HG03378 (cell line): ENCODE measurements at regions not wholly inside any gene's neighbourhood (a gene's known extent, or its start where the extent isn't known, plus 50 kb on each side); places are given as distances from the start of the nearest gene placed in this dataset.
"Not testable (repeated sequence)": the region's sequence is repeated elsewhere in the genome, so short reads cannot be mapped to it uniquely, and the experiment has no call there.

Source experiments
- ATAC-seq: cut with Tn5 transposase; IDR thresholded peaks from one replicate; pipeline ENCODE4 v1.9.1; 2021; ENCODE audit warnings: mild to moderate bottlenecking, moderate library complexity; ENCODE audit not compliant: unreplicated experiment

DNA sequence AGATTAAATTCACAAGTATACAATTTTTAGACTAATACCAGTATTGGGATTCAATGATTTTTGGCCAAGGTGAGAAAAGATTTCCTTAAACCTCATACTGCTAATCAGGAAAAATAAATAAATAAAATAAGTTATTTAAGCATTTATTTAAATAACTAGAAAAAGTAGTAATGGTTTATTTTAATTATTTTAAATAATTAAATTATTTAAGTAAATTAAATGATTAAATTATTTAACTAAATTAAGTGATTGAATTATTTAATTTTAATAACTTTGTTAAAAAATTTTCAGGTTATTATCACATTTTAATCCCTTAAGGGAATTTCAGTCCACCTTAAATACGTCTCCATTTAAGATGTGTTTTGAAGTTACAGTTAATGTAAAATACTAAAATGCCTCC, 1831.5 kb upstream of the MIR17HG start:
- no peak for ATAC-seq

DNA sequence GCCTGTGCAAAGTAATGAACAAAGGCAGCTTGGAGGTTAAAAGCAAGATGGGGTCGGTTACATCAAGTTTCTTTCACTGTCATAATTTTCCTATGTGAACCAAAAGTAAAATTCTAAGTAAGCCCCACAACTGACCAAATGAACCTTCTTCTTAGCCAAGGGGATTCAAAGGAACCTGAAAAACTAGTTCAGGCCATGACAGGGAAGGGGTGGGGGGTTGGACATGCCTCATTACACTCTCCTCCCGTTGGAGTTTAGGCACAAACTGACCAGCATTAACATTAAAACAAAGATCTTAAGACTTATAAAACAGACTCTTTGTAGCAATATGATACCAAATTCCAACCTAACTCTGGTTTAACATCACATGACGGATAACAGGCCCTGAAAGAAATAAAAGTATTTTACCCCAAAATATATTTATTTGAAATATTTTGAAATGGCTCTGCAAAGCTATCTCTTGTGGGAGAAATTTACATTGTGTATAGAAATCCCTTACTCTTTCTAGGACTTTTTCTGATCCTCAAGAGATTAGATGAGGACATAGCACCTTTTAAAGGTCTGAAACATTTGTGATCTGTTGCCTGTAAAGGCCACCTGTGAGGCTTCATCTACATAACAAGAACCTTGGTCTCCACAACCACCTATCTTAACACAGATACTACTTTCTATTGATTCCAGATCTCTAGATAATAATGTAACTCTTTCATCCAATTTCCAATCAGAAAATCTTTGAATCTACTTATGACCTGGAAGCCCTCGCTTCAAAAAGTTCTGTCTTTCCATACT, 1829.0 kb upstream of the MIR17HG start:
- no peak for ATAC-seq

DNA sequence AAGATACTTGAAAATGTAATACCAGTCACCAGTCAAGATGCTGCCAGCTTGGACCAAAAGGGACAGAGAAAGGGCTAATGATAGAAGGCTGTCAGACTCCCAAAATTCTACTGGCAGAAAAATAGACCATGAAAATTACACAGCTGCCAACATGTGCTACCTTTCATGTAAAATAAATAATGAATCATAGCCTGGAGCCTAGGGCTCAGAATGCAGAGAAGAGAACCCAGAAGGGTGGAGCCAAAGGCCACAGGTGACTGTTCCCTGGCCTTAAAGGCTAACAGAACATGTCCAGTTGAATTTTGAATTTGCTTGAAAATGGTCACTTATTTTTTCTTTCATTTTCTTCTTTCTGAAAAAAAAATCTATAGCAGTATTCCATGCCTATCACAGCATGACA, 1827.0 kb upstream of the MIR17HG start:
- no peak for ATAC-seq

DNA sequence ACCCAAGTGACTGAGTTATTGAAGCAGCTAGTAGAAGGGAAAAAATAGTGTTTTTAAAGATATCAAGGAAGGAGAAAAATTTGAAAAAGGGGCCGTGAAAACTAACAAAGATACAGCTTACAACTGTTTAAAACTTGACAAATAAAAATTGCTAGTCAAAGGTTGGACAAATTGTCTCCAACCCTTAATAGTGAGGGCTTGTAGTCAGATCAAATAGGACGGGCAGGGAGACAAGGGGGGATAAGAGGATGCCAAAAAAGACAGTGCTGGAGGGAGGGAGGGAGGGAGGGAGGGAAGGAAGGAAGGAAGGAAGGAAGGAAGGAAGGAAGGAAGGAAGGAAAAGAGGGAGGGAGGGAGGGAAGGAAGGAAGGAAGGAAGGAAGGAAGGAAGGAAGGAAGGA, 1825.8 kb upstream of the MIR17HG start:
- not testable (repeated sequence) for ATAC-seq

DNA sequence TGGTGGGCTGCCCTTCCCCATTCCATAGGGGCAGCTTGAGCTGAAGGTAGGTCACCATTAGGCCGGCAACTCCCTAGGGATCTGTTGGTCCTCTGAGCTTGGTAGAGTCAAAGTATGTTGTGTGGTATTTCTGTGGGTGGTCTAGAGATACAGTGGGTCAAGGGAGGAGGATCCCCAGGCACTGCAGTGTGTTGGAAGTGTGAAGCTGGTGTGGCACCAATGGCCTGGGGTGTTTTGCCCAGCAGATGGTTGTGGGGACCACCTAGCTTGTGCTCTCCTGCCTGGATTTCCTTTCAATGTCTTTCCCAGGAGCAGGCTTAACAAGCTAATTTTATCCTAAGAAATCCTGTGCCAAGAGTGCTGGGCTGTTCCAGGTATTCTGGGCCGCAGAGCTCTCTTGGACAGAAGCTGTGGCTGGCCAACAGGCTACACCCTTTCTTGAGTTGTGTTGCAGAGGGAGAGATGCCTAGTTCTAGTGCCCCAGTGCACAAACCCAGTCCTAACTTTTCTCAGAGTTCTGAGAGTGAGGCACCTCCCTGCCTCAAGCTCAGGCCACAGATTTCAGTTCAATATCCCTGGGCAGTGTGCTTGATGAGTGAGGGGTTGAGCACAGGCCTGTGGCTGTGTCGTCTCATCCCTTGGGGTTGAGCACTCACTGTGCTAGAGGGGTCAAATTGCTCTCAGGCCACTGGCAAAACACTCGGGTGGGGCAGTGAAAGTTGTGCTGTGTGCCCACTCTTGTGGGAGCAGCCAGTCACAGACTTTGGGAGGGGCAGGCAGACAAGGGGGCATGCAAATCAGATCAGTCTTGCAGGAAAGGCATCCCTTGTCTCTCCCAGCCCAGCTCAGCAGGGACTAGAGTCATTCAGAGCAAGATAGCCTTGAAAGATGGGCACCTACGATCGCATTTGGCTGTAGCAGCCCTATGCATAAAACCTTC, 1806.1 kb upstream of the MIR17HG start:
- no peak for ATAC-seq

DNA sequence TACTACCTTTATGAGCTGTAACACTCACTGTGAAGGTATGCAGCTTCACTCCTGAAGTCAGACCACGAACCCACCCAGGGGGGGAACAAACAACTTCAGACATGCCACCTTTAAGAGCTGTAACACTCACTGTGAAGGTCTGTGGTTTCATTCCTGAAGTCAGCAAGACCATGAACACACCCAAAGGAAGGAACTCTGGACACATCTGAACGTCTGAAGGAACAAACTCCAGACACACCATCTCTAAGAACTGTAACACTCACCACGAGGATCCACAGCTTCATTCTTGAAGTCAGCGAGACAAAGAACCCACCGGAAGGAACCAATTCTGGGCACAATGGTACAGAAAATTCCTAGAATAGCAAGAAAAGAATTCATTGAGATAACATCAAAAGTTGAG, 1796.5 kb upstream of the MIR17HG start:
- ATAC-seq, result no peak

DNA sequence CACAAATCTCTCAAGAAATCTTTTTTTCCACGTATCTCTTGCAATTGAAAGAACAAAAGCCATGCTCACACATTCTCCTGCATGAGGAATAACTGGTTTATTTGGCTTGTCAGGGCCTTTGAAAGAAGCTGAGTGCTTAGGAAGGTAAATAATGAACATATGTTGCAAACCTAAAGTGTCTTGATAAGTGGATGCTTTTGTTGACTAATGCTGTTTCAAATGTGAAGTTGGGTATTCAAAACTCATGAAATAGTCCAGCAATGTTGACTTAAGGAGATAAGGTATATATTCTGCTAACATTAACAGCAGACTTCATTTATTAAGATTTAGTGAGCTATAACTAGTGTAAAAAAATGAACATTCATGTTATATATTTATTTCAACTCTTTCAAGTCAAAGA, 1792.7 kb upstream of the MIR17HG start:
- ATAC-seq, result no peak

DNA sequence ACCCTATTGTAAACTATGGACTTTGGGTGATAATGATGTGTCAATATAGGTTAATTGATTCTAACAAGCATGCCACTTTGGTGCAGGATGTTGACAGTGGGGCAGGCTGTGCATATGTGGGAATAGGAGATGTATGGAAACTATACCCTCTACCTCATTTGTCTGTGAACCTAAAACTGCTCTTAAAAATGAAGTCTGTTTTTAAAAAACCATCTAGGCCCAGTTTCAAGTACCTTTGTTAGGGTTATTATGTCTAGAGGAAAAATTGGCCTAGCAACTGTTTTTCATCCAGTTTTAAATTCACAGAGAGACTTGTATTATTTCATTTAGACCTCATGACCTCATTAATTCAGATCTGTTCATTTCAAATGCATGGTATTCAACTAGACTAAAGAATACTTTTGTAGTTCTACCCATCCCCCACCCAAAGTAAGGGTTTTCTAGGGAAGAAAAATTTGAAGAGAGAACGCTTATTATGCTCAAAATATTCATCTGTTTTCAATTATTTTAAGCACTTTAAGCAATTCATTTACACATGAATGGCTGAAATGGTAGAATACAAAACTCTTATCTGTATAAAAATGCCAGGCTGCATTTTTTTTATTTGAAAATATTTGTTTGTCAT, 1781.9 kb upstream of the MIR17HG start:
- no peak for ATAC-seq

DNA sequence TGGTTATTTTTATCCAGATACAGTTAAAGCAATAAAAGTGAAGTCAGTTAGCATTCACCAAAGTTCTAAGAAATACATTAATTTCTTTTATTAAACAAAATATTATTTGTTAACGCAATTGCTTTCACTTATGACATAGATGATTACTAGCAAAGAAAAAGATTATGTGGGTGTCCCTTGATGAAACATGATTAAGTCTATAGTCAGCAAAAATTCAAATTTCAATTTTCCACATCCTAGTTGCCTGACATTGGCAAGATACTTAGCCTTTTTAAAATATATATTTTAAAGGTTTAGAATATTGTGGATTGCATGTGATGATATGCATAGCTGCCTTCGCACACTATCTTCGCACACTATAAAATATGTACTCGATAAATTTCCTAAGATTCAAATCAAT, 1780.5 kb upstream of the MIR17HG start:
- ATAC-seq, result no peak

DNA sequence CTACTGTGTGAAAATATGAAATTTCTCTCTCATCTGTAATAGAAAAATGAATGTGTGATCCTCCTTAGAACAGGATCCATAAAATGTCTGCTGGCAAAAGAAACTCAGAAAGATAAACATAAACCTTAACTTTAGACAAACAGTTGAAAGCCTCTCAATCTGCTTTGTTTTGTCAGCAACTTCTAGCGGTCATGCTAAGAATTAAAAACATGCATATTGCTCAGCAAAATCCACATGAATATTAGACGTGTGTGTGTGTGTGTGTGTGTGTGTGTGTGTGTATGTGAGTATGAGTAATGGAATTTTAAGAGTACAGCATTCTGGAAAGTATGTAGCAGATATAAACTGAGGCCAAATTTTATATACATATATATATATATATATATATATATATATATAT, 1779.2 kb upstream of the MIR17HG start:
- ATAC-seq, result no peak

DNA sequence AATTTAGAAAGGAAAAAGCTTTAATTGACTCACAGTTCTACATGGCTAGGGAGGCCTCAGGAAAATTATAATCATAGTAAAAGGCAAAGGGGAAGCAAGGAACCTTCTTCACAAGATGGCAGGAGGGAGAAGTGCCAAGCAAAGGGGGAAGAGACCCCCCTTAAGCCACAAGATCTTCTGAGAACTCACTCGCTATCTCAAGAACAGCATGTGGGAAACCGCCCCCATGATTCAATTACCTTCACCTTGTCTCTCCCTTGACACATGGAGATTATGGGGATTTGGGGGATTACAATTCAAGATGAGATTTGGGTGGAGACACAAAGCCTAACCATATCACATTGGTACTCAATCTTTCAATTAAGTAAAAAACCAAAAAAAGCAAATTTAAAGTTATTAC, 1778.7 kb upstream of the MIR17HG start:
- ATAC-seq, result no peak

DNA sequence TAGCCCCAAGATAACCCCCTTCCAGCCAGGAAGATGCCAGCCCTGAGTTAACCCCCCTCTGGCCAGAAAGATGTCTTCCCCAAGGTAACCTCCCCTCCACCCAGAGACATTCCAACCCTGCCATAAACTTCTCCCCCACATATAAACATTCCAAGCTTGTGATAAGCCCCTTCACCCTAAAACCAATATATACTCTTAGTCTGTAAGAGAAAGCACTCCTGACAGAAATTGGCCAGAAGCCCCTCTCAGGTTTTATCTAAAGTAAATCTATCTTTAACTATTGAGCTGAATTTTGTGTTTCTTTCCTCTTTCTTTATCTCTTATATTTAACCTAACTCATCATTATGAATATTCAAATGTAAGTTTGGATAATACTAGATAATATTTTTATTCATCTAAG, 1775.8 kb upstream of the MIR17HG start:
- no peak for ATAC-seq

DNA sequence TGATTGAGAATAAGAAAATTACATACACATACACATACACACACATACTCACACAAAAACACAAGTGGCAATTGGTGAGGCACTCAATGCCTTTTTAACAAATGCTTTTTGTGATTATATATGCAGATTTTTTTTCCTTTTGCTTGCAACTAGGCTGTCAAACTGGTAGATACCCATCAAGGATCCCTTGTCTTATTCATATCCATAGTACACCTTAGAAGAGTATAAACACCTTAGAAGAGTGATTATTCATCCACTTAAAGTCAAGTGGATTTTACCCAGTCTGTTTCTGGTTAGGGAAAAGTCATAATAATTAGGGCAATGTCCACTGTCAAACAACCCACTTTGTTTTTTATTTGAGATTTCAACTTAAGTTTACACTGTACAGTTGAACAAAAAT, 1773.4 kb upstream of the MIR17HG start:
- no peak for ATAC-seq

DNA sequence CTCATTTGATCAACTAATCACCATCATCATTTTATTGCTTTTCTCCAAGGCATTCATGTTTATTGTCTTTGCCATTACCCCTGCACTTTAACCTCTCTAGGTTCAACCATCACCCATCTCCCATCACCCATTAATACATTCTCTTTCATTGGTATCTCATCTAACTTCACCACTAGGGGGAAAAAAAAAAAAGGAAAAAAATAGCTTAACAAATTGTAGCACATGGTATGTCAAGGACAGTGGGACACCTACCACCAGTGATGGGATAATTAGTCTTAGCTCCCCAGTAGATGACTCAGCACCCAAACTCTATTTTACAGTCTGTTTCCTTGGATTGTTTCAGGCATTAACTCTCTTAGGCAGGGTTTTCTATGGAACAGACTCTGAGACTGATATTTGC, 1770.2 kb upstream of the MIR17HG start:
- ATAC-seq, result no peak

DNA sequence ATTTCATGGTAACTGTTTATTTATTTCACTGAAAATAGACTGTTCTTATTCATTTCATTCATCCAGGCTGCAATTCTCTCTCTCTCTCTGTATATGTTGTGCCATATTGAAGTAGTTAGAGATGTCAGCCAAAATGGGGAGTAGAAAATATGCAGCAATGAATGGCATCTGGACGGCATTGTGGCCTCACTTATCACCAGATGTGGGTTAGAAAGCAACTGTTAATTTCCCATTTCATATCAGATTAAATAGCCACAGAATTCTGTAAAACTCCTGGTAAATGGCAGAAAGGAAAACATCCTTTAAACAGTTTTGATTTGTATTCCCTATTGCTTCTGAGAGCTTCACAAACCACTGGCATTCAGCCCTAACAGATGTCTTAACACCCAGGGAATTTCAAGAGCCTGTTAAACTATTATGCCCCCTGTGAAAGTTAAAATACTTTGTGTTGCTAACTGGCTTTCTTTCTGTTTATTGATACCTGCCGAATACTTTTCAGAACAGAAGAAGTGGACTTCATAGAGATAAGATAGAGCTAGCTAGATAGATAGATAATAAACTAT, 1763.3 kb upstream of the MIR17HG start:
- ATAC-seq, result no peak

DNA sequence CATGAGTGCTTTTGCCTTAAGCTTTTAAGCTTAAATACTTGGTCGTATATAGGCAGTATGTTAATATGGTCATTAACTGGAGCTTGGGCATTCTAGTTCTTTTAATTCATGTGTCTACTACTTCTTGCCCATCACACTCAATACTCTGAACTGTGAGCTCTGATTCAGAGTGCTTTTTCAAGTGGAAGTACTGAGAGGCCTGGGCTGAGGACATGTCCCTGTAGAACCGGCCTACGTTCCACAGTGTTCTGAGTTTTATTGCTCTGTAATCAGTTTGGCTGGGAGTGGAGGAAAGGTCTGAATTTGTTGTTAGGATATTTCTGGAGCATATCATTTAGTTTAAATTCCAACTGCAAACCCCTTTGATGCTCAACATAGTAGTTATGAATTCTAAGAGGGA, 1744.8 kb upstream of the MIR17HG start:
- no peak for ATAC-seq

DNA sequence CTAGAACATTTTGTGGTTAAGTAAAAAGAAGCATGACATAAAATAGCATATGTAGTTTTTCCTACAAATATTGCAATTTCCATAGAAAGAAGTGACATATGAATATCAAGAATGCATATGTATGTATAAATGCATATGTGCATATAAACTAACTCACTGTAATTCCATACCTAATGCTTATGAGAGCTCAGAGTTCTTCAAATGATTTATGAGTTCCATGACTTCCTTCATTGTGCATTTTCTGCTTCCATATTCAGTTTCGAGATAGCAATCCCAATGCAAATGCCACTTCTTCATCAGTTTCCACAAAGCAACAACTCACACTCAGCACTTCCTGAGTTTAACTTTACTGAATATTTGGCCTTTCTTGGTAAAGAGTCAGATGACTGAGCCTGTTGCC, 1744.3 kb upstream of the MIR17HG start:
- ATAC-seq, result no peak

DNA sequence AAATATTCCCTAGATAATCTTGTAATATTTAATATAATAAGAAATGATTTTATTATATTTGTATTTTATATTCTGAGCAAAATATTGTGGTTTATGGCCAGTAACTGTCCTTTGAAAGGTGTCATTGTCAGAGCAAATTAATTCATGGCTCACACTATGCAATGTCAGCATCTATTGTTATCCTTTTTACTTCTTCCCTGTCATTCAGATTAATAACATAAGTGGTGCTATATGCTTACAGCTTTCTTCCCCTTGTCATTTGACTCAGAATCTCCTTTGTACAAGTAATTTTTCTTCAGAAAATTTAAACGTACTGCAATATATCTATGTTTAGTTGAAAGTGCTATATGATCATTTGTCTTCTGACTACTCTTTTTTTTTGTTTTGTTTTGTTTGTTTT, 1738.2 kb upstream of the MIR17HG start:
- no peak for ATAC-seq

DNA sequence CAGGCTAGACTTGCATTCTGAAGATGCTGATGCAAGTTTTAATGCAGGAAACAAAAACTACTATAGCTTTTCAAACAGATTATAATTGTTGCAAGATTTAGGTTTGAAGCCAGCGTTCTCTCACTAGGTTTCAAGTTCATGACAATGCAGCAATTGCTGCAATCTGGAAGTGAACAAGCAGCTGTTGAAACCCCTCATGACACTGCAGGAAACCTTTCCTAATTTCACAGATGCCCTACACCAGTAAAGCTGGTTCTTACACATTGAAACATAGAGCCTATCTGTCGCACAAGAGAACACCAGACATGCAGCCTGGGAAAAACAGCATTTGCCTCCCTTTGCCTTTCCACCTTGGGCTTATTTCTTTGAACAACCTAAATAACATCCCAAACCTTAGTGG, 1737.2 kb upstream of the MIR17HG start:
- ATAC-seq, result no peak

DNA sequence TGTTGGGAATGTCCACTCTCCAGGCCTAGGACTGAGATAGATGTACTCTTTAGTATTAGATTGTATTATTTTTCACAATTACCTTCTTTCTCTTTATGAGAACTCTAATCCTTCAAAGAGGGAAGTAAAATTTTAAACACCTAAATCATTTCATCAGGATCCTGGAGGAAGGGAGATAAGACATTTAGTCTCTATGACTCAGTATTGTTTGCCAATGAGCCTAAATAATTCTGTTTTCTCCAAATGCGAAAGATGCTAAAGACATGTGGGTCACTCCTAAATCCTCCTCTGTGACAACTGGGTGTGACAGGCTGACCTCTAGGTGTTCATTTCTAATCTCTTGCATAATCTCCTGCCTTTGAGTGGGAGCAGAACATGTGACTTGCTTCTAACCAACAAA, 1736.6 kb upstream of the MIR17HG start:
- no peak for ATAC-seq

DNA sequence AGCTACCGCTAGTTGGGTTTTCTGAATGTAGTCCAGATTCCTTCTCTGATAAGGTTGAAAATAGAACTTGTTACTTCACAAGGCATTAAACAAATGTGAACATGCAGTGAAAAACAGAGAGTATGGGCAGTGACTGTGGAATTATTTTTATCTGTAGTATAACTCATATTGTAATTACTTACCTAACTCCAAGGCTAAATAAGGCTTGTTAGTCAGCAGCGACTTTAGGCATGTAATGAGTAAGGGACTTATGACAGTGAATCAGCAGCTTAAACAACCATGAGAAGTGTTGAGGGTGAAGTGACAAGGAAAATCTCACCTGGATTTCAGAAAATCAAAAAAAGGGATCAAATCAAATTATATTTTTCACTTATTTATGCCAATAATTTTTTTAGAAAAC, 1719.5 kb upstream of the MIR17HG start:
- ATAC-seq, result no peak
